K562 (cell line): ENCODE measurements at regions not wholly inside any gene's neighbourhood (a gene's known extent, or its start where the extent isn't known, plus 50 kb on each side); places are given as distances from the start of the nearest gene placed in this dataset.

Experiments
- ATAC-seq: fragments of 200-7000 bp; cut with Tn5 transposase; 3 replicates; pipeline ENCODE4 v1.9.1; 2020; ENCODE audit warnings: moderate library complexity
- BruUV-seq: library from RNA; stranded (reverse); fragments of 400-500 nt; replicated peaks from 2 replicates; lab custom pipeline; 2021; lab: Mats Ljungman, UMichigan
- CTCF ChIA-PET: fragments of 300-600 bp; formaldehyde crosslinking; extraction: SDS; loops from one replicate; lab custom pipeline; 2021; ENCODE audit warnings: low intra/inter-chr PET ratio; lab: Yijun Ruan, JAX
- POLR2A ChIA-PET: fragments of 300-600, 350-650 bp; sonication (Branson Sonifier 250); formaldehyde crosslinking; extraction: SDS; loops from one replicate; lab custom pipeline; 2021; ENCODE audit warnings: antibody characterized with exemption, inconsistent platforms; lab: Yijun Ruan, JAX
- DNase-seq, 4 experiments: peaks; one replicate each; pipeline versions ENCODE4 v3.0.0 to v3.0.0-alpha.2; 2011 to 2018; ENCODE audit warnings: low spot score in 3 of 4, mixed read lengths in 3 of 4; ENCODE audit errors: extremely low read depth in 1 of 4
- FAIRE-seq: peaks from 2 replicates; lab custom pipeline; 2011; peaks lifted over from hg19 to GRCh38; lab: Jason Lieb, UNC
- H2AFZ ChIP-seq: 2 replicates; pipeline ENCODE4 v1.6.0; 2011; ENCODE audit warnings: low read depth, low read length, control low read depth, inconsistent platforms
- H3K27ac ChIP-seq: fragments of 200-600 bp; 3 replicates; pipeline ENCODE4 v1.8.0; 2011; ENCODE audit warnings: low read depth, mild to moderate bottlenecking, control low read depth, inconsistent platforms, low read length, moderate library complexity, mixed read lengths; ENCODE audit errors: extremely low read depth
- H3K27me3 ChIP-seq, 2 experiments: fragments of 300-600 bp in 1 of 2; 2 replicates in 1 of 2; 3 replicates in 1 of 2; pipeline versions ENCODE4 v1.6.0 to v1.8.0; 2011; ENCODE audit warnings: inconsistent platforms in 2 of 2, low read length in 2 of 2, mild to moderate bottlenecking in 1 of 2, mixed read lengths in 1 of 2, moderate library complexity in 1 of 2; ENCODE audit not compliant: control insufficient read depth in 2 of 2, insufficient read depth in 2 of 2
- H3K36me3 ChIP-seq: fragments of 300-600 bp; 3 replicates; pipeline ENCODE4 v1.8.0; 2011; ENCODE audit warnings: mild to moderate bottlenecking, low read length, inconsistent platforms; ENCODE audit not compliant: control insufficient read depth, insufficient read depth
- H3K4me1 ChIP-seq, 2 experiments: fragments of 200-600 bp in 1 of 2; replicated peaks in 1 of 2; 2 replicates in 1 of 2; 3 replicates in 1 of 2; pipeline versions ENCODE4 v1.5.1 to v1.8.0; 2011; ENCODE audit warnings: inconsistent platforms in 2 of 2, low read length in 2 of 2, mild to moderate bottlenecking in 1 of 2, mixed read lengths in 1 of 2, moderate library complexity in 1 of 2; ENCODE audit not compliant: control insufficient read depth in 2 of 2, insufficient read depth in 2 of 2
- H3K4me2 ChIP-seq: 2 replicates; pipeline ENCODE4 v1.6.1; 2011; ENCODE audit warnings: low read length, control low read depth, inconsistent platforms, mixed read lengths; ENCODE audit not compliant: insufficient read depth
- H3K4me3 ChIP-seq: fragments of 200-600 bp; sonication (generic), shearing (Covaris generic); 2 replicates; pipeline ENCODE4 v1.5.1; 2016; ENCODE audit warnings: control low read depth, inconsistent platforms
- H3K79me2 ChIP-seq: fragments of 200-600 bp; 3 replicates; pipeline ENCODE4 v1.8.0; 2011; ENCODE audit warnings: low read length, inconsistent platforms; ENCODE audit not compliant: control insufficient read depth, insufficient read depth
- H3K9ac ChIP-seq, 2 experiments: 2 replicates each; pipeline versions ENCODE4 v1.6.0 to v1.6.1; 2011; ENCODE audit warnings: low read depth in 2 of 2, low read length in 2 of 2, control low read depth in 1 of 2, inconsistent platforms in 1 of 2, mild to moderate bottlenecking in 1 of 2, mixed read lengths in 1 of 2; ENCODE audit not compliant: insufficient read depth in 1 of 2
- H3K9me1 ChIP-seq: one replicate; pipeline ENCODE4 v1.6.0; 2011; ENCODE audit warnings: inconsistent platforms, mild to moderate bottlenecking, low read length, moderate library complexity; ENCODE audit not compliant: control insufficient read depth, insufficient read depth
- H3K9me3 ChIP-seq: replicated peaks from 2 replicates; pipeline ENCODE4 v1.5.1; 2011; ENCODE audit warnings: low read depth, low read length, inconsistent platforms; ENCODE audit not compliant: control insufficient read depth, insufficient read depth
- H4K20me1 ChIP-seq: replicated peaks from 2 replicates; pipeline ENCODE4 v1.6.1; 2011; ENCODE audit warnings: low read length, inconsistent platforms, mixed read lengths; ENCODE audit not compliant: control insufficient read depth, insufficient read depth
- BMI1 ChIP-seq: fragments of 150-350 bp; IDR thresholded peaks from 2 replicates; pipeline ENCODE4 v1.6.1; 2014; ENCODE audit warnings: low read length
- CBX1 ChIP-seq: sonication (generic); IDR thresholded peaks from 2 replicates; pipeline ENCODE4 v1.6.1; 2016; ENCODE audit warnings: antibody characterized with exemption, low read depth, mild to moderate bottlenecking
- MCM3 ChIP-seq: fragments of 450-650 bp; IDR thresholded peaks from 2 replicates; pipeline ENCODE4 v1.6.1; 2016
- MCM7 ChIP-seq, 2 experiments: fragments of 450-650 bp; IDR thresholded peaks; 2 replicates each; pipeline ENCODE4 v1.6.1; 2016 to 2018
- PHF20 ChIP-seq: fragments of 450-650 bp; IDR thresholded peaks from 2 replicates; pipeline ENCODE4 v1.6.1; 2018; ENCODE audit not compliant: partially characterized antibody
- POLR2H ChIP-seq: IDR thresholded peaks from 2 replicates; pipeline ENCODE4 v1.6.1; 2016; ENCODE audit warnings: missing genetic modification characterization, low read depth, mild to moderate bottlenecking, control low read depth, missing compliant biosample characterization, moderate library complexity
- SIX5 ChIP-seq, 2 experiments: IDR thresholded peaks; 2 replicates each; pipeline ENCODE4 v1.6.1; 2011; ENCODE audit warnings: low read length in 2 of 2, borderline replicate concordance in 1 of 2, low read depth in 1 of 2, mild to moderate bottlenecking in 1 of 2, moderate library complexity in 1 of 2; ENCODE audit not compliant: insufficient read depth in 1 of 2
- SMAD3 ChIP-seq: fragments of 450-650 bp; formaldehyde crosslinking; conservative IDR thresholded peaks from 2 replicates; pipeline ENCODE4 v1.4.0; 2020; ENCODE audit warnings: mild to moderate bottlenecking
- SMARCC2 ChIP-seq: fragments of 450-650 bp; IDR thresholded peaks from 2 replicates; pipeline ENCODE4 v1.6.1; 2017; ENCODE audit warnings: antibody characterized with exemption, moderate library complexity, mild to moderate bottlenecking, low read depth
- TBP ChIP-seq: optimal IDR thresholded peaks from 2 replicates; pipeline ENCODE3; 2011; ENCODE audit warnings: low read depth, low read length, improper control_type of control experiment
- ZFP36 ChIP-seq: fragments of 150-350 bp; IDR thresholded peaks from 2 replicates; pipeline ENCODE4 v1.6.1; 2018; ENCODE audit warnings: low read length, low read depth; ENCODE audit not compliant: partially characterized antibody
- ZNF174 ChIP-seq: fragments of 250-450 bp; sonication (Bioruptor Pico); IDR thresholded peaks from 2 replicates; pipeline ENCODE4 v1.4.0; 2020; ENCODE audit warnings: mild to moderate bottlenecking
- ZNF311 ChIP-seq: fragments of 250-450 bp; sonication (Bioruptor Pico); IDR thresholded peaks from 2 replicates; pipeline ENCODE4 v1.4.0; 2020; ENCODE audit warnings: mild to moderate bottlenecking, moderate library complexity
- in situ Hi-C: fragments of 300-500 bp; cut with MboI; formaldehyde crosslinking; loops from 4 replicates; pipeline ENCODE4 v1.15.0; 2018; ENCODE audit warnings: inconsistent platforms, mixed read lengths
- intact Hi-C: fragments of 100-400 bp; cut with micrococcal nuclease; formaldehyde crosslinking; loops from 2 replicates; pipeline ENCODE4 v1.14.2; 2022
- TF ChIP-seq, protein P1 (sequence below): fragments of 450-650 bp; IDR thresholded peaks from 2 replicates; pipeline ENCODE4 v1.6.1; 2017; ENCODE audit warnings: mild to moderate bottlenecking, moderate library complexity
- TF ChIP-seq, protein P2 (sequence below): IDR thresholded peaks from 2 replicates; pipeline ENCODE4 v1.6.1; 2014; ENCODE audit warnings: antibody characterized with exemption
- TF ChIP-seq, protein P3 (sequence below): sonication (generic); formaldehyde crosslinking; IDR thresholded peaks from 2 replicates; pipeline ENCODE4 v1.8.0; 2022; ENCODE audit warnings: missing genetic modification reagents, mild to moderate bottlenecking, borderline replicate concordance
- TF ChIP-seq, protein P4 (sequence below): fragments of 250-450 bp; sonication (Bioruptor Pico); IDR thresholded peaks from 2 replicates; pipeline ENCODE4 v1.5.0; 2021; ENCODE audit warnings: mild to moderate bottlenecking, moderate library complexity

DNA sequence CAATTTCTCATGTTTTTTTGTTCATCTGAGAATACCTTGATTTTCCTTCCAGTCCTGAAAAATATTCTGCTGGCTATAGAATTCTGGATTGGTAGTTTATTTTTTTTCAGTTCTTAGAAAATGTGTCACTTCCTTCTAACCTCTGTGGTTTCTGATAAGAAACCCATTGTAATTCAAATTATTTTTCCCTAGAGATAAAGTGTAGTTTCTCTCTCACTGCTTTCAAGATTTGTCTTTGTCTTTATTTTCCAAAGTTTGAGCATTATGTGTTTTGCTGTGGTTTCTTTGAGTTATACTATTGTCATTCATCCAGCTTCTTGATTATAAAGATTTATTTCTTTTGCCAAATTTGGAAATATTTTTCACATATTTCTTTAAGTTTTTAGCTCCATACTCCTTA lies 324.0 kb upstream of the SPRY2 start:
- H3K4me2 ChIP-seq = no peak overlapping the region
- H2AFZ ChIP-seq = no peak overlapping the region
- BruUV-seq = no TSS peak
- CTCF ChIA-PET = no interaction called here
- in situ Hi-C loops (no loop called here), intact Hi-C loops (no loop called here)
- ATAC-seq (no peak), FAIRE-seq (no peak), DNase-seq (no peak)
- POLR2A ChIA-PET = interaction anchor here (1.0 to 1.1 kb wide), 2 partner anchors 10 to 15 kb away, joined by 3 to 7 read pairs; no protein-coding TSS in a partner anchor
- H3K27ac ChIP-seq = no peak overlapping the region
- no peak overlapping the region for H3K4me3 ChIP-seq
- H3K27me3 ChIP-seq = no peaks in the 10 kb centered on the region
- no peaks in the 10 kb centered on the region for H3K9me3 ChIP-seq
- H3K79me2 ChIP-seq = no peaks in the 10 kb centered on the region
- no peaks in the 10 kb centered on the region for H3K36me3 ChIP-seq
- no peaks in the 10 kb centered on the region for H3K4me1 ChIP-seq
- H4K20me1 ChIP-seq = no peaks in the 10 kb centered on the region
- no peaks in the 10 kb centered on the region for H3K9me1 ChIP-seq
- no peak overlapping the region for H3K9ac ChIP-seq
- TF ChIP-seq, protein P1, sequence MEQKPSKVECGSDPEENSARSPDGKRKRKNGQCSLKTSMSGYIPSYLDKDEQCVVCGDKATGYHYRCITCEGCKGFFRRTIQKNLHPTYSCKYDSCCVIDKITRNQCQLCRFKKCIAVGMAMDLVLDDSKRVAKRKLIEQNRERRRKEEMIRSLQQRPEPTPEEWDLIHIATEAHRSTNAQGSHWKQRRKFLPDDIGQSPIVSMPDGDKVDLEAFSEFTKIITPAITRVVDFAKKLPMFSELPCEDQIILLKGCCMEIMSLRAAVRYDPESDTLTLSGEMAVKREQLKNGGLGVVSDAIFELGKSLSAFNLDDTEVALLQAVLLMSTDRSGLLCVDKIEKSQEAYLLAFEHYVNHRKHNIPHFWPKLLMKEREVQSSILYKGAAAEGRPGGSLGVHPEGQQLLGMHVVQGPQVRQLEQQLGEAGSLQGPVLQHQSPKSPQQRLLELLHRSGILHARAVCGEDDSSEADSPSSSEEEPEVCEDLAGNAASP = no peak
- TF ChIP-seq, protein P2, sequence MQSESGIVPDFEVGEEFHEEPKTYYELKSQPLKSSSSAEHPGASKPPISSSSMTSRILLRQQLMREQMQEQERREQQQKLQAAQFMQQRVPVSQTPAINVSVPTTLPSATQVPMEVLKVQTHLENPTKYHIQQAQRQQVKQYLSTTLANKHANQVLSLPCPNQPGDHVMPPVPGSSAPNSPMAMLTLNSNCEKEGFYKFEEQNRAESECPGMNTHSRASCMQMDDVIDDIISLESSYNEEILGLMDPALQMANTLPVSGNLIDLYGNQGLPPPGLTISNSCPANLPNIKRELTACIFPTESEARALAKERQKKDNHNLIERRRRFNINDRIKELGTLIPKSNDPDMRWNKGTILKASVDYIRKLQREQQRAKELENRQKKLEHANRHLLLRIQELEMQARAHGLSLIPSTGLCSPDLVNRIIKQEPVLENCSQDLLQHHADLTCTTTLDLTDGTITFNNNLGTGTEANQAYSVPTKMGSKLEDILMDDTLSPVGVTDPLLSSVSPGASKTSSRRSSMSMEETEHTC = no peak
- TF ChIP-seq ZNF311 = no peak
- 0 out of 2 replicates have a peak, but pooled peaks have one; percentile 34 for TF ChIP-seq POLR2H
- 0 out of 4 replicates have a peak, but pooled peaks of 1 of the 2 experiments have one; percentile 2 for TF ChIP-seq SIX5 (IDR thresholded peaks at IDR 0.05; ENCODE audit: borderline replicate concordance in 1 of 2, insufficient read depth in 1 of 2, low read depth in 1 of 2, low read length in 2 of 2)
- TF ChIP-seq, protein P3, sequence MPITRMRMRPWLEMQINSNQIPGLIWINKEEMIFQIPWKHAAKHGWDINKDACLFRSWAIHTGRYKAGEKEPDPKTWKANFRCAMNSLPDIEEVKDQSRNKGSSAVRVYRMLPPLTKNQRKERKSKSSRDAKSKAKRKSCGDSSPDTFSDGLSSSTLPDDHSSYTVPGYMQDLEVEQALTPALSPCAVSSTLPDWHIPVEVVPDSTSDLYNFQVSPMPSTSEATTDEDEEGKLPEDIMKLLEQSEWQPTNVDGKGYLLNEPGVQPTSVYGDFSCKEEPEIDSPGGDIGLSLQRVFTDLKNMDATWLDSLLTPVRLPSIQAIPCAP (CRISPR knock-in tag) = no peak
- TF ChIP-seq SMAD3 (CRISPR knock-in tag) = no peak
- no peak for TF ChIP-seq PHF20
- no peak for TF ChIP-seq ZNF174
- TF ChIP-seq, protein P4, sequence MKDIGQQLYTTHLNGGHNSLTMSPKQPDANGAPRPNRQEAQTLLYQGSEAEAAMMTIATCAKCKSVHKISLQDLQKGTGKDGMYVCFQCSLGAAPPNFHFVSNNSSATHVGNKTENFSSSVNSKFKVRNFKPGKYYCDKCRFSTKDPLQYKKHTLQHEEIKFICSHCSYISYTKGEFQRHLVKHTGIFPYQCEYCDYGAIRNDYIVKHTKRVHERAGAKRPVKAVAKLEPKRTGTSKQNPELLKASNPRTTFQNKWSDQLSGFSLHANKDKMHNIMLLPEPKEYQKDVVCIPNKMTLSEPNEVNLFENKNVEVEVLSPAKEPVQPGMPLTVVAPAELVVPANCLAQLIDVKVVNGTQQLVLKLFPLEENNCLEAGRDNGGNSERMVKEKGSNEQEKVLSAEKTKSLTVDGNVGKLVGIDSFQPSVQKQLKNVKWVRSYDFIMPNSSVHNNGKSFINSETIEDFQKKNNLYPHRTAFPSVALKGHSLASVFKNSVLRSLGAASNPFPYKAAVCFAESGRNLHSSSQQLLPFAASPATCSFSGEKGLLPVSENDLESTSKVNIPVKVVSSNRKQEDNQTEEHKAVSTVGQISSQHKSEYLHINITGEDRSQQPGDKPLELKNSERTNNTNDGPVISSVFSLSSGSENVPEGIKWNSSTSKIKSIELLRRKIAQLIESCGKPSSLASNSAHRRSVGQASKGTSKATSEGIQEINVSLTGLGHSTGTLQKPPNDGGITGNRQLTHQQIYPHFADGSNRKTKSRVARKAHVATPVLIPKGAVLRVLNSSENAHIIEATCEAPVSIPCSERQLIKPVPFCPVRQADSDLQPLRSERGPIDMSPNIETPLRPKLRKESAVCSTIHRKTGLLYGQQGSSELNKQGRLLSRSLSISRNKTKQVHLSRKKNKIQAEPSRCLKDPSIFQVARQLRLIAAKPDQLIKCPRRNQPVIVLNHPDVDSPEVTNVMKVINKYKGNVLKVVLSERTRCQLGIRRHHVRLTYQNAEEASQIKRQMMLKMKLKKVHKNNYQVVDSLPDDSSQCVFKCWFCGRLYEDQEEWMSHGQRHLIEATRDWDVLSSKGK (CRISPR knock-in tag) = 0 out of 2 replicates have a peak, but pooled peaks have one; percentile 21
- no peak for TF ChIP-seq MCM3
- TF ChIP-seq ZFP36 = no peak
- TF ChIP-seq CBX1 = no peak
- no peak for TF ChIP-seq MCM7 (IDR thresholded peaks at IDR 0.05)
- no peak for TF ChIP-seq SMARCC2
- no peak for TF ChIP-seq BMI1
- TF ChIP-seq TBP = no peak
